BJ (cell line): ENCODE measurements at regions not wholly inside any gene's neighbourhood (a gene's known extent, or its start where the extent isn't known, plus 50 kb on each side); places are given as distances from the start of the nearest gene placed in this dataset.

ENCODE experiments used
- CTCF ChIA-PET: fragments of 350-600 bp; formaldehyde crosslinking; extraction: SDS; loops from one replicate; lab custom pipeline; 2021; ENCODE audit warnings: antibody characterized with exemption, inconsistent platforms; lab: Yijun Ruan, JAX
- POLR2A ChIA-PET: fragments of 300-600 bp; sonication (Branson Sonifier 250); formaldehyde crosslinking; extraction: SDS; loops from one replicate; lab custom pipeline; 2021; ENCODE audit warnings: antibody characterized with exemption; lab: Charles Lee
- DNase-seq: peaks from one replicate; pipeline ENCODE4 v3.0.0-alpha.2; 2011; ENCODE audit warnings: low read depth
- H3K27me3 ChIP-seq: 2 replicates; pipeline ENCODE4 v1.6.0; 2011; ENCODE audit warnings: low read length; ENCODE audit not compliant: control insufficient read depth, insufficient read depth
- H3K36me3 ChIP-seq: 2 replicates; pipeline ENCODE4 v1.5.1; 2011; ENCODE audit warnings: low read length; ENCODE audit not compliant: control insufficient read depth, insufficient read depth
- H3K4me3 ChIP-seq: 2 replicates; pipeline ENCODE4 v1.5.1; 2011; ENCODE audit warnings: low read depth, mild to moderate bottlenecking, control low read depth, low read length
- CTCF ChIP-seq: IDR thresholded peaks from 2 replicates; pipeline ENCODE4 v1.5.1; 2011; ENCODE audit warnings: low read depth, mild to moderate bottlenecking, control low read depth, inconsistent platforms, low read length, moderate library complexity; ENCODE audit not compliant: insufficient read depth

- DNase-seq: no peak
- Histone ChIP-seq H3K36me3 (no peaks in the 10 kb centered on the region), H3K27me3 (peaks cover 8% of the 10 kb centered on the region), H3K4me3 (no peak overlapping the region)
- POLR2A ChIA-PET: no interaction called here
- CTCF ChIA-PET: no interaction called here
- TF ChIP-seq CTCF: no peak
Observed at GRCh38 chr2:10970666-10971065, 58.9 kb downstream of the KCNF1 start.

GRCh38 chr2:10971161-10971887, 59.6 kb downstream of the KCNF1 start:
- H3K27me3 ChIP-seq: peaks cover 5% of the 10 kb centered on the region
- no peak overlapping the region for H3K4me3 ChIP-seq
- ChIA-PET POLR2A (no interaction called here), CTCF (interaction anchor here (0.6 to 1.2 kb wide), 2 partner anchors 12 to 131 kb away, joined by 4 read pairs; no protein-coding TSS in a partner anchor)
- TF ChIP-seq CTCF: no peak
- no peaks in the 10 kb centered on the region for H3K36me3 ChIP-seq
- no peak for DNase-seq

GRCh38 chr2:10971888-10972260, 60.1 kb downstream of the KCNF1 start:
- H3K4me3 ChIP-seq: no peak overlapping the region
- H3K36me3 ChIP-seq: no peaks in the 10 kb centered on the region
- no peak for TF ChIP-seq CTCF
- CTCF ChIA-PET: interaction anchor here (0.6 to 1.2 kb wide), 2 partner anchors 13 to 131 kb away, joined by 4 read pairs; no protein-coding TSS in a partner anchor
- POLR2A ChIA-PET: no interaction called here
- no peak for DNase-seq
- peaks cover 5% of the 10 kb centered on the region for H3K27me3 ChIP-seq

- Histone ChIP-seq H3K36me3 (no peaks in the 10 kb centered on the region), H3K4me3 (no peak overlapping the region), H3K27me3 (peaks cover 7% of the 10 kb centered on the region)
- ChIA-PET POLR2A (no interaction called here), CTCF (no interaction called here)
- no peak for DNase-seq
- TF ChIP-seq CTCF: no peak
Observed at GRCh38 chr2:10972683-10973433, 61.1 kb downstream of the KCNF1 start.

- CTCF ChIA-PET: no interaction called here
- Histone ChIP-seq H3K36me3 (no peaks in the 10 kb centered on the region), H3K4me3 (no peak overlapping the region), H3K27me3 (peaks cover 7% of the 10 kb centered on the region)
- no peak for TF ChIP-seq CTCF
- POLR2A ChIA-PET: no interaction called here
- no peak for DNase-seq
Observed at GRCh38 chr2:10973766-10974165, 62.0 kb downstream of the KCNF1 start.
